HG03175 (cell line): ENCODE measurements at regions not wholly inside any gene's neighbourhood (a gene's known extent, or its start where the extent isn't known, plus 50 kb on each side); places are given as distances from the start of the nearest gene placed in this dataset.
"Not testable (repeated sequence)": the region's sequence is repeated elsewhere in the genome, so short reads cannot be mapped to it uniquely, and the experiment has no call there.

ENCODE experiments used
- ATAC-seq: cut with Tn5 transposase; IDR thresholded peaks from one replicate; pipeline ENCODE4 v1.9.1; 2021; ENCODE audit warnings: mild to moderate bottlenecking, moderate library complexity; ENCODE audit not compliant: unreplicated experiment

DNA sequence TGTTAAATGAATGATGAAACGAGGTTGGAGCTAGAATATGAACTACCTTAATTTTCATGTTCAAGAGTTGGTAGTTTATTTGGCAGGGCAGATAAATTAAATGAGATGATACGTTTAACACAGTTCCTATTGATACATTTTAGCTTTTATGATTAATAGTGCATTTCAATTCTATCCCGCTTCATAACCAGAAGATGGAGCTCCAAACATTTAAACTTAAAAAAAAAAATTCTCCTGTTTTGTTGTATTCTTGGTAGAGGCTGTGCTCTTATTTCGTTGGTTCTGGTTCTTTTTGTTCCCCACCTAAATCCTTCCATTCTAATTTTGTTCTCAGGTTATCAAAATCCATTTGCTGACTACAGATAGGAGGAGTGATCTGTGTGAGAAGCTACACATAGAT, 71.8 kb upstream of the PTPN13 start:
- no peak for ATAC-seq

DNA sequence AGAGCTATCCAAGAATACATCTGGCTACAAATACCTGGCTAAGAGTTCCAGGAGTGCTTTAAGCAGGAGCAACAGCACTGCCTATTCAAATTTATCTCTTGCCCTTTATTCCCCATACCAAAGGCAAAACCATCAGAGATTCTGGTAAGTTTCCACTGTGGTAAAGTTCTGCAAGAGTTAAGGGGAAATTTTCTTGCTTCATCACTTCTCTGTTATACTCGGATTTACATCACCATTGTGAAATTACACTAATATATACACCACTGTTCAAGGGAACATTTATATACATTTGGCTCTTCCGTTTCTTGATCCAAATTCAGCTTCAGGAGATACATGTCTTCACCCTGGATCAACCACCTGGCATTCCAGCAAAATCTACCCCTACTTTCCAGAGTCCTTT, 70.8 kb upstream of the PTPN13 start:
- ATAC-seq = no peak

DNA sequence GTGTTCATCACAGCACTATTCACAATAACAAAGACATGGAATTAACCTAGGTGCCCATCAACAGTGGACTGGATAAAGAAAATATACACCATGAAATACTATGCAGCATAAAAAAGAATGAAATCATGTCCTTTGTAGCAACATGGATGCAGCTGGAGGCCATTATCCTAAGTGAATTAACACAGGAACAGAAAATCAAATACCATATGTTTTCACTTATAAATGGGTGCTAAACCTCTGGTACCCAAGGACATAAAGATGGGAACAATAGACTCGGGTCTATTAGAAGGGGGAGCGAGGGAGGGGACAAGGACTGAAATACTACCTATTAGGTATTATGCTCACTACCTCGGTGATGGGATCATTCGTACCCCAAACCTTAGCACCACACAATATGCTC, 66.4 kb upstream of the PTPN13 start:
- ATAC-seq = not testable (repeated sequence)

DNA sequence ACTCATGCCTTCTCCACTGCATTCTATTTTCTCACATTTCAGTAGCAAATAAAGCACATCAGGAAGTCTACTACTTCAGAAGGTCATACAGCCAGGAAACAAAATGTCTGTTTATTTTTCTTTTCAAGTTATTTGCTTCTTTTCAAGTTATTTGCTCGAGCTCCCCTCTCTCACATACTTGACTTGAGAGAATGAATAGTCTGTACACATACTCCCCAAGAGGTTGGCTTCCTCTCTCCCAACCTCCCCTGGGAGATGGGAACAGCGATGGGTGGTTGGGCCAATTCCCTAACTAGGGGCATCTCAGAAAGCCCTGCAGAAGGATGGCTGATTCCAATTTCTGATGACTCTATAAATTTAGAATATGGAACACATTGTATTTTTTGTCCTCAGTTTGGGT, 64.7 kb upstream of the PTPN13 start:
- ATAC-seq = no peak

DNA sequence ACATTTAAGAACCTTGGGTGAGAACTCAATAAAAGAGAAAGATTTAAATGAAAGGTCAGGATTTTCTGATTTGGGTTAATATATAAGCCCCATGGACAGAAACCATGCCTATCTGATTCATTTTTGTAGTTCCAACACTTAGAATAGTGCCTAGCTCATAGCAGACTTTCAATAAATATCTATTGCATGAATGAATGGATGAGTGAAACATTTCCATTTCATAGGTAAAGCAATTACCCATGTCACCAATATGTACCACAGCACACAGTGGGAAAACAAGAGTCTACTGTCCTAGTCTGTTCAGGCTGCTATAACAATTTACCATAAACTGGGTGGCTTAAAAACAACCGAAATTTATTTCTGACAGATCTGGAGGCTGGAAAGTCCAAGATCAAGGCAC, 63.9 kb upstream of the PTPN13 start:
- ATAC-seq = peak; percentile 77

GRCh38 chr4:86531440-86531839, 62.7 kb upstream of the PTPN13 start:
- no peak for ATAC-seq

DNA sequence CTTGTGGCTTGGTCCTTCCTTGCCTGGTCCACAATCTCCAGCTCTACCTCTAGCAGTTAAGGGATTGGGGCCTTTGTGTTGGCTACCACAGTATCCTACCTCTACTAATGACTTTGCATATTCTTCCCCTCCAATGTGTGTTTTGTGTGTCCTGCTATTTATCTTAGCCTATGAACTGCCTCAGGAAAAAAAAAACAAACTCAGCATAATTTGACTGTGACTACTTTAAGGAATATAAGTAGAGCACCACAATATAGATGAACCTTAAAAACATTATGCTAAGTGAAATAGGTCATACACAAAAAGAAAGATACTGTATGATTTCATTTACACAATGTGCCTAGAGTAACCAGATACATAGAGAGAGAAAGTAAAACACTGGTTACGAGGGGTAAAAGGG, 61.3 kb upstream of the PTPN13 start:
- ATAC-seq = no peak

- no peak for ATAC-seq
Observed at GRCh38 chr4:86536151-86536550, 58.0 kb upstream of the PTPN13 start.

DNA sequence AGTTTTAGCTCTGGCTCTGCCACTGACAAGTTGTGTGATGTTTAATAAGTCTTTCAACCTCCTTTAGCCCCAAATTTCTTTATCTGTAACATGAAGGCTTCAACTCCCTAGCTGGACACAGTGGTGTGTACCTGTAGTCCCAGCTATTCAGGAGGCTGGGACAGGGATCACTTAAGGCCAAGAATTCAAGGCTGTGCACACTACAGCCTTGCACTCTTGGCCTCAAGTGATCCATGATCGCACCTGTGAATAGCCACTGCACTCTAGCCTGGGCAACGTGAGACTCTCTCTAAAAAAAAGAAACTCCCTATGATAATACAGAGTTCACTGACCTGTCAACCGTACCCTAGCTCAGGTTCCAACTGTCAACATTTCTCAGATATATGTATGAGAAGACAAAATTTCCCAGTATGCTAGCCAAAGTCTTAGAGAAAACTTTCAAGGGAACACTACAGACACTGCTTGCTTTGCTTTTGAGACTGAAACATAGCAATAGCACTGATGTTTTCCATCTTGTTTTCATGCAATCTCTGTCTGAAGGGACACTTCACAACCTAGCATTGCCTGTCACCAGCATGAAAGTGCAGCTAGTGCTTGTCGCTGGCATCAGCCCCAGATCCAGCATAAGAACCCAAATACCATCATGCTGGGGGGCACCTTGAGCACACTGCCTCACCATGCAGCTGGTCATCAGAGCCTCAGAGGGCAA, 51.6 kb upstream of the PTPN13 start:
- ATAC-seq = no peak

GRCh38 chr4:86543080-86543479, 51.0 kb upstream of the PTPN13 start:
- ATAC-seq = no peak

DNA sequence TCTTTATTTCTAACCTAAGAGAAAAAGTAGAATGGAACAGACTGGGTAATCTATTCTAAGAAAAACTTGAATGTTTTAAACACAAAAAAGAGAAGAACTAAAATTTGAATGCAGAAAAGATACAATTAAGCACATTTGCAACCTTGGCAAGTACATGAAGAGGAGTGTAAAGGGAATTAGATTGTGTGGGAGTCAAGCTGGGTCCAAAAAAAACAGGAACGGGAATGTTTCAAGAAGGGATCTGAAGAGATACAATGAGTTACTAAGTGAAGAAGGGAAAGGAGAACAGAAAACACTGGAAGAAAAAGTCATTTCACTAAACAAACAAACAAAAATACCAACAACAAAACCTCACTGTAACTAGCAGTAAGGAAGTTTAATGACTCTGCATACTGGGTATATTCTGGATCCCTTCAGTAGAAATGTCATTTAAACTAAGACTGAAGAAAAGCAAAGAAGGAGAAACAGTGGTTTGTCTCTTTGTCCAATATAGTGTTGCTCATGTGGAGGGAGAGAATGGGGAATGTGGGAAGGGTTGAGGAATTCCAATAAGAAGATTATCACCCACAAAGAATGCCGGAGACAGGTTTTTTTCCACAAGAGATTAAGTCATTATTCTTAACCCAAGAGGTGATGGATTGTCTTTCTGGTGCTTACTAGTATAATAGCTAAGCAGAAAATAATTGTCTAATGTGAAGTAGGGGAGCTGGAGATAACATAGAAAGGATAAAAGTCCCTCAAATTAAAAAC, 50.4 kb upstream of the PTPN13 start:
- ATAC-seq = no peak

GRCh38 chr4:86544310-86544966, 49.7 kb upstream of the PTPN13 start:
- ATAC-seq = peak; percentile 91
